ENCODE measurements at regions not wholly inside any gene's neighbourhood (a gene's known extent, or its start where the extent isn't known, plus 50 kb on each side); places are given as distances from the start of the nearest gene placed in this dataset.
"Not testable (repeated sequence)": the region's sequence is repeated elsewhere in the genome, so short reads cannot be mapped to it uniquely, and the experiment has no call there.

DNA sequence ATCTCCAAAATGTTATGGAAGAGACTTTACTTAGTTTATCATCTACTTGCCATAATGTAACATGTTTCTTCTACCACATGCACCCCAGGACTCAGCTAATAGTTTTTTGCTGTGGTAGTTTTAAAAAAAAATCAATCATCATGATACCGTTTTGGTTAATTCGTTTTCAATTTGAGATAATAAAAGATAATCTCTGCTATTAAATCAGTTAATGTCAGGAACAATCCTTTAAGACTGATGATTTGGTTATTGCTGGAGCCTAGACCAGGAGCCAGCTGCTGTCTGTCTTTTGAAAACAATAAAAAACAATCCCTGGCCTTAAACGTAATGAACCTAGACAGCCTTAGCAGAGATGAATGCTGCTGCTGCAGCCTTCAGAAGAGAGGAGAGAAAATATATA, 403.7 kb downstream of the OXSM start:
- no peak for DNase-seq

DNA sequence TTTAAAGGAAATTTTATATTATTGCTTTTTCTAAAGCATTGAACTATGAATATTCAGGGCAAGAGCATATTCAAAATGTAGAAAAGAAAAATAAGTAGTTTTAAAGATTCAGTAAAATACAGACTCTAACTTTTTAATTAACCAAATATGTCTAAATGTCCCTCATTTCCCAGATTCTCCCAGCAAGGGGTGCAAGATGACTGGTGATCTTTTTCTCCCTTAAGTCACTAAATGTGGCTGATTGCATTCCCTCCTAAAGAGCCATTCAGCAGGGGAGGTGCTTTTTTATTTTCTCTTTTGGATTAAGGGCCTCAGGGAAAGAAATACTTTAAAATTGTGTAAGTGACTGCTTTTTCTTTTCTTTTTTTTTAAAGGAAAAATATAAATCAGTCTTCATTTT, 406.9 kb downstream of the OXSM start:
- no peak for DNase-seq

DNA sequence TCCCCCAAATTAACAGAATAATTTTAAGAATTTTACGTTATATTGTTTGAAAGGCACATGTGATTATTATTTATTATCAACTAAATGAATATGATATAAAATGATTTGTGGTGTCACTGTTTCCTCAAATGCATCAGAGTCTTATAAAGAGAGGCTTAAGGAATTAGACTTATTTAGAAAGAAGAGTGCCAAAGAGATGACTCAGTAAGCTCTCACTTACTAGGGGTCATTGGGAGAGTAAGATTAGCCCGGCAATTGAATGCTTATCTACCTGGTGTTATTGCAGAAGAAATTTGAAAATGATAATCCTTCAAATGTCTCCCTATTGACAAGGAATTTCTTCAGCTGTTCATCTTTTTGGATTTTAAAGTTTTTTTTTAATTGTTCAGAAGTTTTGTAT, 408.7 kb downstream of the OXSM start:
- DNase-seq, result no peak

DNA sequence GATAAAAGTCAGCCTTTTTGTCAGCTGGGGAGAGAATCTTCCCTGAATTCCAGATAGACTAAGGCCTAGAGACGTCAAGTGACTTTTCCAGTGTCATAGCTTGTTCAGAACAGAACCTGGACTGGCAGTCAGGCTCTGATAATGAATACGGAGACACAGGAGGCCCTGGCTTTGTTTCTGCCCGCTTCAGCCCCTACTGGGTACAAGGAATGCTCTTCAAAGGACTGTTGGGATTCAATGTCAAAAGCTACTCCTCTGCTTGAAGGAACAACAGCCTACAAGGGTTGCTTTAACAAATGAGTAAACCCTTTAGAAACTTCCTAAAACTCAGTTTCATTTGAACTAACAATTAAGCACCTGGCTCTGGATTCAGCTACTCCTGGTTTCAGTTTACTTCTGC, 412.3 kb downstream of the OXSM start:
- no peak for DNase-seq

DNA sequence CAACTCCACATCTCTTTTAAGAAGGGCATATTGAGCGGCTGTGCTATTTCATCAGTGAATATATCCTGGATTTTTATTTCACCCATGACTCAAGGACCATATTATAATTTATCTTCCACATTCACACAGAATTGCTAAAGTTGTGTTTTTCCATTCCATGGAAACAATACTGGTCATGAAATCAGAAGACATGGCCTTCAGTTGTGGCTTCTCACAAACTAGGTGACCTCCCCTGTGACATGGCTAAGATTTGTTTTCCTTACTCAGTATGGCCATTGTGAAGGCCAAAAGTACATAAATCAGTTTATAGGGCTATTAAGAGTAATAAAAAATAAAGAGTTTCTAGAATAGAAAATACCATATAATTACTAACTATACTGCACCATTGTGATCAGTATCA, 415.6 kb downstream of the OXSM start:
- no peak for DNase-seq

DNA sequence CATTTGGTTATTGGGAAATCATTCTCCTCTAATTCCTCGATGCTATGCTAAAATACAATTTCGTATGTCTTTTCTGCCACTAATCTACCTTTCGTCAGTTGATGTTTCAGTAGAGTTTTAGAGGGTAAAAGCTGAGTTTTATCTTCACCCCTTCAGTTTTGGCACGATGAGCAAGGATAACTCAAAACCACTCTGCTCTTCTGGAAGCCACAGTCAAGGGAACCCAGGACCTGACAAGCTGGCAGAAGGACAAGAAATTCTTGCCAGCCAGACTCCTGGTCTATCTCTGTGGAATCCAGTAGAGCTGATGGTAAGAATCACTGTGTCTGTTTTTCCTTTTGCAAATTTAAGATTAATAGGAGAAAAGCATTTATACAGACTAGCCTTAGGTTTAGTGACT, 414.4 kb upstream of the LRRC3B start:
- DNase-seq, result no peak

DNA sequence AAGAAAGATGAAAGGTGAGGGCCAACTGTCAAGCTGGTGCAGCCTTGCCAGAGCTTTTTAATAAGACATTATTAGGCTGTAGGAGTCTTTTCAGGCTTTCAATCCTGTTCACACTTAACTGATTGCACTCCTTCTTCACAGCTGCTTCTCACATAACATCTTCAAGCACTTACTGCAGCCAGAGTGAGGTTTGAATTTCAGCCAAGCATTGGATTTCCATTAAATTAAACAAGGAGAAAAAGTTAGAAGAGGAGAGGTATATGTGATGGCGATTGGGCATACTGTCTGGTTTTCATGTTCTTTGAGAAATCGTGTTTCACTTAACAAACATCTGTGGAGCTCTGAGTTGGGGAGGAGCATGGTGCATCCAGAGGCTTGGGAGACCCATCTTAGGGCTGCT, 392.8 kb upstream of the LRRC3B start:
- no peak for DNase-seq

DNA sequence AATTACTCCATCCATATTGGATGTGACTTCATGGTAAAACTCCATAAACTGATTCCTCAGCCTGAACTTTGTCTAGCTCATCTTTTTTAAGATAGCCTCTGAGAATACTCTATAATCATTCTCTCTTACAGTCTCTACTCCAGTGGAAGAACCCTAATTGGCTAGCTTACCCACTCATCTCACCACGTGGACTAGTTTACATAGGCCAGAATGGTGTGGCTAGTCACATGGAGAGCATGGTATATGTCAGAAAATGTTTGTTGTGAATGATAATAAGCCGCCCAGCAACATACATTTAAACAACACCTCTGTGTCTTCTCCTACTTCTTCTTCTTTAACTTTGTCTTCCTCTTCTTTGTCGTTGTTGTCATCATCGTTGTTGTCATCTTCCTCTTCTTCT, 389.2 kb upstream of the LRRC3B start:
- no peak for DNase-seq

DNA sequence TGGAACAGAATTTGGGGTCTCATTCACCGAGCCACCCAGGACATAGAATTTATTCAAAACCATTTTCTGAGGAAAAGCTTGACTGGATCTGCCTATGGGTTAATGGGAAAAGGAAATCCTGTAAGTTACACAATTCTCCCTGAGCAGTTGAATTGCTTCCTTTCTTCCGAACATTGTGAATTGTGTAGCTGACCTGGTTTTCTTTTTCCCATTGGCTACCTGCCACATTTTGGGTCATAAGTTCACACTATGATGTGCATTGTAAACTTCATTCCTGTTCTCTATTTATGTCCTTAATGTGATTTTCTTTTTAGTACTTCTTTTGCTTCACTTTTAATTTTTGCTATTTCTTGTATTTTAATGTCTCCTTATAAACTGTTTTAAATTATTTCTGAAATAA, 386.0 kb upstream of the LRRC3B start:
- no peak for DNase-seq

DNA sequence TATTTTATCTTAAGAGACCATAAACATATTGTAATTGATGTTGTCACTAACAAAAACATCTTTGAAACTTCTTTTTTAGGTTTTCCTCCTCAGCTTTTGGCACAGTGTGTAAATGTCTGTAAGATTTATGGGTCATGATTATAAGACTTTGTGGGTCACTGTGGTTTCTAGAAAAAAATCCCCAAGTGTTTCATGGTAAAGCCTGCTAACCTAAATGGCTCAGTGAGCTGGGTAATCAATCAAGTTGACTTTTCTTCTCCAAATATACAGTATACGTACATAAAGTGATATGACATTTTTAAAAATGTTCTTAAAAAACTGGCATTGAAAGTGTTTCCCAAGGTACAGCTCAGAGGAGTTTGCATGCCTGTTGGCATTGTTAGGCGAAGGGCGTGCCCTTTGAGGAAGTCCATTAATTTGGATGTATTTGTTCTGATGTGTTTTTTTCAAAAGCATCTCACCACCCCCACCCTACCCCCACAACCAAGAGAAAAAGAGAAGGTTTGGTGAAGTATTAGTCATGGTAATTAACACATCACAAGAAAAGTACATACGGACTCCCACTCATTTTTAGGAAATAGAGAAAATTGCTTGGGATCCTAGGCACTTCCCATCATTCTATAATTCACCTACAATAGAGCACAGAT, 385.4 kb upstream of the LRRC3B start:
- DNase-seq, result no peak

DNA sequence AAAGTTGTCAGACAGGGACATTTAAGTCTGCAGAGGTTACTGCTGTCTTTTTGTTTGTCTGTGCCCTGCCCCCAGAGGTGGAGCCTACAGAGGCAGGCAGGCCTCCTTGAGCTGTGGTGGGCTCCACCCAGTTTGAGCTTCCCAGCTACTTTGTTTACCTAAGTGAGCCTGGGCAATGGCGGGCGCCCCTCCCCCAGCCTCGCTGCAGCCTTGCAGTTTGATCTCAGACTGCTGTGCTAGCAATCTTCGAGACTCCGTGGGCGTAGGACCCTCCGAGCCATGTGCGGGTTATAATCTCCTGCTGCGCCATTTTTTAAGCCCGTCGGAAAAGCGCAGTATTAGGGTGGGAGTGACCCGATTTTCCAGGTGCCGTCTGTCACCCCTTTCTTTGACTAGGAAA, 378.0 kb upstream of the LRRC3B start:
- not testable (repeated sequence) for DNase-seq

DNA sequence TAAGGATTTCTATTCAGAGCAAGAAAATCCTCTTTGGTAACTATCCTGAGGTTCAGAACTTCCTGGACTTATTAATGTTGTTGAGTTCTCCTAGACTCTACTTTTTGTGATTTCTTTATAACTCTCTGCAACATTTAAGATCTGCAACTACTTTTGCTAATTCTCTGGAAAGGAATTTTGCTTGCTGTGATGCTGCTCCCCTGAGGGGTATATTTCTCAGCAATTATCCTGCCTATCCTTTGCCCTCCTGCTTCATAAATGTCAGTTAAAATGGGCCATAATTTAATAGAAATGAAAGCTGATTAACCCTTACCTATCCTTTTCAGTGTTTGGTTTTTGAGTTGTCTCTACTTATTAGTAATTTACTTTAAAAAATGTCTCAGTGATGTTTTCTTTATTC, 377.3 kb upstream of the LRRC3B start:
- no peak for DNase-seq

DNA sequence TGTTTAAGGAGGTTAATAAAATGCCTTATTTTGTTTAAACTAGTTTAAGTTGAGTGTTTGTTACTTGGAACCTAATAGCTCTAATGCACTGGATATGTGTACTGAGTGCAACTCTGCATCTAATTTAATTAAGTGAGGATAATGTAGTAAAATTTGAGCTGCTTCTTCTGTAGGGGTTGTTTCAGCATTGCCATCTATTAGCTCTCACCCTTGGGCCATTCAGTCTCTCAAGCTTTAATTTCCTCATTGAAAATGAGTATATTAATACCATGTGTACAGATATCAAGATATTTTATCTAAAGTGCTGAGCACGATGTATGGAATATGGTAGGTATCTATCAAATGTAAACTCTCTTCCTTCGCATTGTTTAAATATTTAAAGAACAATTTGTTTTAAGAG, 375.7 kb upstream of the LRRC3B start:
- DNase-seq, result no peak

DNA sequence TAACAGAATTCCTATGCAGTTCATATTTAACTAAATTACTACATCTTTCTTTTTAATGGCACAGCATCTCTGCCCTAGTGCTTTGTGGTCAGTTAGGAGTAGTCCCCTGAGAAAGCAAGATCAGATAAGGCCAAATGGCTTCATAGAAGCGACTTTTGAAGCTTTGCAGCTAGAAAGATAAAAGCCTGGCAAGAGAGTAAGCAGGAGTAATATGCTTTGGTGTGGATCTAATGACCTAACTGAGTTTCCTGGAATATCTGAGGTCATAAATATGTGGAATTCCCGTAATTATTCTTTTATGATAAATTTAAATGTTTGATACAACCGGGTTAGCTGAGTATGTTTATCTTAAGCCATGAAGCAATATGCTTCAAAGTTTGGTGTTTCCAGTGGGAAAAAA, 374.9 kb upstream of the LRRC3B start:
- DNase-seq, result no peak

DNA sequence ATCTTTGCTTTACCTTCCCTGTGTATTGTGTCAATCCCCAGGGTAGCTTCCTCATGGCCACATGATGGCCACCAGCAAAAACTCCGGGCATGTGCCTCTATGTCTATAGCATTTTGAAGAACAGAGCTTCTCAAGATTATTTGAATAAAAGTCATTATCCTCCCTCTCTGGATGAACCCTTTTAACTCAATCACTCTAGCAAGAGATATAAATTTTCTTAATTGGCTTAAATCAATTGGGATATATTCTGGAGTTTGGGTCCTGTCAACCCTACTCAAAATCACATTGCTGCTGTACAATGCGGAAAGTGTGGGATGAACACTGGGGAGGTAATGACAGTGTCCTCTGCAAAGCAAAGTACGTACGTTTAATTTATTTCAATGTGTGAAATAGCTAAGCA, 370.6 kb upstream of the LRRC3B start:
- no peak for DNase-seq

DNA sequence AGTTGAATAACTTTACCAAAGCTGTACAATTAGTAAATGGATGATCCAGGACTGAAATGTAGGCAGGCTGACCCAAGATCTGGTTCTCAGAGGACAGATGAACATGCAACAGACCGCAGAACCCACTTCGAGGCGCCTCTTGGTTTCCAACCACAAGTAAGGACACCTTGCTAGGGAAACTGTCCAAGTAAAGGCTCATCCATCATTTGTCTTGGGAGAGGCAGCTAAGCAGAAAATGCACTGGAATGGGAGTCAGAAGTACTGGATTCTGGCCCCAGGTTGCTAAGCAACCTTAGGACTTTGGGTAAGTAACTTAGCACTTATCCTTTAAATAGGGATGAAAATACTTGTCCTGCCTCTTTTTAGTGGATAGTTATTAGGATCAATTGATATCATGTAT, 366.3 kb upstream of the LRRC3B start:
- no peak for DNase-seq

DNA sequence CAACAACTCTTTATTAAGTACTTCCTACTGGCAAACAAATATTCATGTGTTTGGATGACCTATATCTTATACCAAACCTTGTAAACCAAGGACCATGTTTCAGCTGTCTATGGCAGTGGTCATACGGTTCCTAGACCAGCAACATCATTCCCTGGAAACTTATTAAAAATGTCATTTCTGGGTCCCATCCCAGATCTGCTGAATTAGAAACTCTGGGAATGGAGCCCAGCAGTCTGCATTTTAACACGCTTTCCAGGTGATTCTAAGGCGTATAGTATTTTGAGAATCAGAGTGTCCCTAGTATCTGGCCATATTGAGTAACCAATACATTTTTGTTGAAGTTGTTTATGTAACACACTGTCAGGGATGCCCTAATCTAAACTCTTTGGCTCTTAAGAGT, 363.4 kb upstream of the LRRC3B start:
- no peak for DNase-seq

DNA sequence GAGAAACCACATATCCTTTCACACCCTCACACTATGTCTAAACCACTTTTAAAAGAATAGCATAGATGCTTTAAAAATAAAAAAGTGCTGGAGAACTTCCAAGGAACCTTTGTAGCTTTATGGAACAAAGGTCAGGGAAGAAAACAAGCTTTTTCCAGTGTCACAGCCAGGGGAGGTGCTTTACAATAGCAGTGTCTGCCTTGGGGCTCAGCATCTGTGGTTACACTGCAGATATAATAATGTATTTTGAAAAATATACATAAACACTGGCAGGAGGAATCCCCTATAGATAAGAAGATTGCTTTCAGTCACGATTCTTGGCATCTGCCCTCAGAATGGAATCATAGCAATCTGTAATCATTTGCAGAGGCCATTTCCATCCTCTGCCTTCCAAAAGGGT, 362.4 kb upstream of the LRRC3B start:
- DNase-seq, result no peak

DNA sequence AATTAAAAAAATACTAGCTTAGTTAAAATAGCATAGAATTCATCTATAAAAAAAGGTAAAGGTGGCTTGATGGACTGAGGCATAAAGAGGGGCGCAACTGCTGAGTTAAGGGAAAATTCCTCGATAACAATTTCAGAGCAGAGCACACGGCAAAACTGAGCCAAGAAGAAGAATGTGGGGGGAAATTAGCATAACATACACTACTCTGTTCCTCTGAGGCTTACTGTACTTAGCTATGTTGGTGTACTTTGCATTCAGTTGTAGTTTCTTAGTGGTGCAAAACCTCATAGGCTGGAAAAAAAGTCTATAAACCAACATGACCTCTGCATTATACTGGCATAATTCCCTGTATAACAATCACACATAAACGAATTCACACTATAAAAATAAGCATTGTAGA, 357.9 kb upstream of the LRRC3B start:
- DNase-seq, result no peak

DNA sequence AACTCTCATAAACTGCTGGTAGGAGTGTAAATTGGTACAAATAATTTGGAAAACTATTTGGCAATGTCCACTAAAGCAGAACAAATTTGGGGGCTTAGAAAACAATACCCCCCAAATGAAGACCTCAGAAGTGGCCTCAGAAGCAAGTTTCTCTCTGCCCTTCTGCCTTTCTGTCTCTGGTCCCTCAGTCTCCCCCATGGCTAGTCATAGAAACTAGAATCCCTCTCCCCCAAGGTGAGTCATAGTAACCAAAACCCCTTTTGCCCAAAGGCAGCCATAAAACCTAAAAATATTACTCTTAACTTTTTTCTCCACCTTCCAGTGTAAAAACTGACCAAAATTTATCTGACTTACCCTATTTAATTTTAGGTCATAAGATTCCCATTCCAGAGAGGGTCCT, 350.7 kb upstream of the LRRC3B start:
- DNase-seq, result no peak

DNA sequence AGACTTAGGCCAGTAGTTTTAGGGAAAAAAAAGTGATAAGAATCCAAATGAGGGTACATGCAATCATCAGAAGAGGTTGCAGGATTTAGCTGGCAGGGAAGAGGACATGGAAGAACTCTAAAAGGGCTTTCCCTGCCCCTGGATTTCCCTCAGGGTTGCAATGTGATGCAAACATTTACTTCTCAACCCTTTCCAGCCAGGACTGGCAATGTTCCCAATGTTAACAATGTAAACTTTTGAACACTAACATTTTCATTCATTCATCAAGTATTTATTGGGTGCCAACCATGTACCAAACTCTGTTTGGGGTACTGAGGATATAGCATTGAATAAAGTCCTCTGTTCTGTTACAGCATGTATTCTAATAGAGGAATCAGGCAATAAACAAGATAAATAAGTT, 349.4 kb upstream of the LRRC3B start:
- no peak for DNase-seq

DNA sequence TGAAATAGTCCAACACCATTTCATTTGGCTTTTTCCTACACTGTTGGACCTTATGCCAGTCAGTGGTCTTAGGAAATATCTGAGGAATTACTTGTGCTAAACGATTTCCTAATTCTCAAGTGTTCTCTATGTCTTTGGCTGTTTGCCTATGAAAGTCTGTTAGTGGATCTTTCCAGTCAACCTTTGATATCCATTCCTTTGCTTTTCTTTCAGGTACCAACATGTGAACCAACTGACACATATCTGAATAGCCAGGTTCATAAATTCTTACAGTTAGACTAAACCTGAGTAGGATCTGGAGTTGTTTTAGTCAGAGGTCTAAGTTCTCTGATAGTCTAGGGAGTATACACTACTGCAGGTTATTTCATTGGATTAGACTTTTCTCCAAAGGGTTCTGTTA, 343.5 kb upstream of the LRRC3B start:
- no peak for DNase-seq

DNA sequence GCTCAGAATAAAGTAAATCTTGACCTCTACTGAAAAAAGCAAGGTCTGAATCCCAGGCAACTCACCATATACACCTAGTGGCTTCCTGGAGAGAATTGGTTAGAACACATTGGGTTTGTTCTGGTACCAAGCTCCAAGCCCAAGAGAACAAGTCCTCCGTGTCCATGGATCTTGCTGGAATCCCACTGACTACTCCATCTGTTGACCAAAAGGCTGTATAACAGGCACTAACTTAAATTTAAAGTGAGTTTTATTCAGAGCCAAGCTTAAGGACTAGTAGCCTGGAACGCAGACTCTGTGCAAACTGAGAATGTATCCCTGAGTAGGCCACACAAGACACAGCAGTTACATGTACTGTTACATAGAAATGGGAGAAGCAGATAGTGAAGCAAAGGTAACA, 342.1 kb upstream of the LRRC3B start:
- no peak for DNase-seq

DNA sequence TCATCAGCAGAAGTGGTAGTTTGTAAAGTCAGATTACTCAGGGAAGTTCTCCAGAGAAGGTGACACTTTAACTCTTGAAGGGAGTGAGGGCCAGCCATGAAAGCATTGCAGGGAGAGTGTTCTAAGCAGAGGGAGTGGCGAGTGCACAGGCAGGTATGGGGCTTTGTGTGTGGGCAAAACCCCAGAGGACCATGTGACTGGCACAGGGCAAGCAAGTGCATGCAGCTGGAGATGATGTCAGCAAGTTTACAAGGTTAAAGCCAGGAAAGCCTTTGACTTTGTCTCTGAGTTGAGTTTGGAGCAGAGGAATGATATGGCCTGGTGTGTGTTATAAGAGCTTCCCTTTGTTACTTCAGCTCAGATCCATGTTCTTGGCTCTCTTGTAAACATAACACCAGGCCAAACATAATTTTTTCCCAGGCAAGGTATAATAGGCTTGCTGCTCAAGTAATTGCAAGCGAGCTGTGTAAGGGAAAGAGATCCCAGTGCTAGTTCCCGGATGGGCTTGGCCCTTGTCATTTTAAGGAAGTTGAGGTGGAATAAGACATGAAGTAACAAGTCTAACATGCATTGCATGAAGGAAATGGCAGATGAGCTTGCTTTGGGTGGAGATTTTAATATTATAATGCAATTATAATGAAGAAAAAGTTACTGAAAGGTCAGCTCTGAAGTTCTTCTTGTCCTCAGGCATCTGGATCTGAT, 341.1 kb upstream of the LRRC3B start:
- DNase-seq, result no peak

DNA sequence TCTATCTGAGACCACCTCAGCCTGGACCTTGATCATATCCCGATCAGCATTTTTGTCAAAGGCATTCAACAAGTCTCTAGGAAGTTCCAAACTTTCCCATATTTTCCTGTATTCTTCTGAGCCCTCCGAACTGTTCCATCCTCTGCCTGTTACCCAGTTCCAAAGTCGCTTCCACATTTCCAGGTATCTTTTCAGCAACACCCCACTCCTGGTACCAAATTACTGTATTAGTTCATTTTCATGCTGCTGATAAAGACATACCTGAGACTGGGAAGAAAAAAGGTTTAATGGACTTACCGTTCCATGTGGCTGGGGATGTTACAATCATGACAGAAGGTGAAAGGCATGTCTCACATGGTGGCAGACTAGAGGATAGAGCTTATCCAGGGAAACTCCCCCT, 338.1 kb upstream of the LRRC3B start:
- not testable (repeated sequence) for DNase-seq
